Psoas muscle (tissue), 7 donors: ENCODE measurements at regions not wholly inside any gene's neighbourhood (a gene's known extent, or its start where the extent isn't known, plus 50 kb on each side); places are given as distances from the start of the nearest gene placed in this dataset.
A peak's percentile ranks its signal among the peaks of the same experiment; 100 is the strongest.
"Not testable (repeated sequence)": the region's sequence is repeated elsewhere in the genome, so short reads cannot be mapped to it uniquely, and the experiment has no call there.

ENCODE experiments used
- ATAC-seq, 4 donors: fragments of 200-7000 bp; cut with Tn5 transposase; one replicate each; pipeline ENCODE4 v1.9.1; 2020; ENCODE audit warnings: moderate library complexity in 3 of 4, mild to moderate bottlenecking in 2 of 4
- DNase-seq, 2 donors: peaks; one replicate each; pipeline ENCODE4 v3.0.0-alpha.2; 2020
- H3K27ac ChIP-seq: fragments of 200-600 bp; one replicate; pipeline ENCODE4 v1.8.0; 2022
- H3K27me3 ChIP-seq, 3 donors: fragments of 200-600 bp in 1 of 3; one replicate each; pipeline versions ENCODE4 v1.6.1 to v1.8.0; 2013 to 2022; ENCODE audit warnings: low read length in 2 of 3, mild to moderate bottlenecking in 2 of 3, moderate library complexity in 1 of 3; ENCODE audit not compliant: insufficient read depth in 3 of 3
- H3K36me3 ChIP-seq, 2 donors: fragments of 200-600 bp in 1 of 2; one replicate each; pipeline versions ENCODE4 v1.6.1 to v1.8.0; 2013 to 2022; ENCODE audit warnings: low read depth in 1 of 2, mild to moderate bottlenecking in 1 of 2, moderate library complexity in 1 of 2; ENCODE audit not compliant: insufficient read depth in 1 of 2
- H3K4me1 ChIP-seq: fragments of 200-600 bp; one replicate; pipeline ENCODE4 v1.8.0; 2022
- H3K4me3 ChIP-seq: fragments of 200-600 bp; one replicate; pipeline ENCODE4 v1.8.0; 2022; ENCODE audit warnings: mild to moderate bottlenecking
- H3K9me3 ChIP-seq: fragments of 200-600 bp; one replicate; pipeline ENCODE4 v1.8.0; 2022
- CTCF ChIP-seq: fragments of 200-600 bp; IDR thresholded peaks from one replicate; pipeline ENCODE4 v1.8.0; 2022; ENCODE audit warnings: antibody characterized with exemption
- WGBS, 3 donors: extraction: QIAGEN DNeasy Blood & Tissue Kit; methylation state at CpG; one replicate each; pipeline versions ENCODE4 v1.1.6 to v1.1.7; 2013; 5-methylcytosine and 5-hydroxymethylcytosine counted together
- intact Hi-C, 2 donors: fragments of 100-400 bp; cut with DNase I; formaldehyde crosslinking; loops; one replicate each; pipeline versions ENCODE4 v1.11.0 to v1.14.2; 2022
- donor health status: healthy with polysubstance abuse.
- donor health status: DM: no; HTN: no; CAD: no; lungs with moderate emphysema.
- donor health status: Bipolar disorder and iron deficiency.
- donor health status: healthy.
- donor health status: DM: yes; HTN: yes; CAD: no.
- donor health status: DM: no; HTN: no; CAD: no.
- donor health status: DM: yes; HTN: yes; CAD: no.

GRCh38 chr18:46179306-46179705 lies 75.1 kb downstream of the HAUS1 start:
- 91 to 100% (median 94%) methylated on average over 5 of the region's 5 CpGs for WGBS, 3 donors
- no peak for ATAC-seq
- no peak overlapping the region for H3K27ac ChIP-seq
- no peak overlapping the region for H3K4me3 ChIP-seq
- no peaks in the 10 kb centered on the region for H3K36me3 ChIP-seq
- intact Hi-C loops = loop anchor here in 1 of 2 donors (10.0 kb wide), 2 partner anchors 75 to 235 kb away; no protein-coding TSS in a partner anchor
- no peaks in the 10 kb centered on the region for H3K27me3 ChIP-seq
- TF ChIP-seq CTCF = no peak
- no peaks in the 10 kb centered on the region for H3K9me3 ChIP-seq
- no peak for DNase-seq
- H3K4me1 ChIP-seq = peaks cover 56% of the 10 kb centered on the region

- DNase-seq = no peak
- WGBS, 3 donors = 11 to 20% (median 17%) methylated on average over 3 of the region's 3 CpGs
- Histone ChIP-seq H3K4me3 (no peak overlapping the region), H3K9me3 (no peaks in the 10 kb centered on the region), H3K27ac (peak overlapping the region; percentile 60), H3K27me3 (no peaks in the 10 kb centered on the region), H3K4me1 (peaks cover 43% of the 10 kb centered on the region), H3K36me3 (no peaks in the 10 kb centered on the region)
- peak in 3 of 4 donors; percentile 40 to 71 (median 71) for ATAC-seq
- intact Hi-C loops = no loop called here
- TF ChIP-seq CTCF = no peak
Measured at GRCh38 chr18:46182633-46183358, 78.6 kb downstream of the HAUS1 start.

- intact Hi-C loops = not testable (repeated sequence)
- WGBS, 3 donors = 69 to 90% (median 75%) methylated on average over 9 of the region's 9 CpGs
Measured at GRCh38 chr18:46184296-46184695, 80.1 kb downstream of the HAUS1 start.

GRCh38 chr18:46184727-46185126 lies 80.5 kb downstream of the HAUS1 start:
- no peak overlapping the region for H3K4me3 ChIP-seq
- intact Hi-C loops = no loop called here
- no peaks in the 10 kb centered on the region for H3K27me3 ChIP-seq
- no peaks in the 10 kb centered on the region for H3K9me3 ChIP-seq
- 80 to 85% (median 82%) methylated on average over 1 of the region's 1 CpG for WGBS, 3 donors
- no peak overlapping the region for H3K27ac ChIP-seq
- H3K4me1 ChIP-seq = peaks cover 51% of the 10 kb centered on the region
- TF ChIP-seq CTCF = no peak
- ATAC-seq (no peak), DNase-seq (no peak)
- no peaks in the 10 kb centered on the region for H3K36me3 ChIP-seq

More at GRCh38 chr18:46184296-46184695, 80.1 kb downstream of the HAUS1 start:
- ATAC-seq, H3K27me3 ChIP-seq, H3K4me3 ChIP-seq, H3K27ac ChIP-seq, DNase-seq, H3K36me3 ChIP-seq, H3K9me3 ChIP-seq: not testable (repeated sequence)
- peaks cover 47% of the 10 kb centered on the region for H3K4me1 ChIP-seq

GRCh38 chr18:46190667-46191066 lies 86.5 kb downstream of the HAUS1 start:
- 65 to 79% (median 78%) methylated on average over 2 of the region's 2 CpGs for WGBS, 3 donors
- H3K27ac ChIP-seq = no peak overlapping the region
- H3K4me1 ChIP-seq = peaks cover 33% of the 10 kb centered on the region
- H3K4me3 ChIP-seq = no peak overlapping the region
- intact Hi-C loops = no loop called here
- TF ChIP-seq CTCF = no peak
- no peaks in the 10 kb centered on the region for H3K27me3 ChIP-seq
- ATAC-seq (no peak), DNase-seq (no peak)
- no peaks in the 10 kb centered on the region for H3K36me3 ChIP-seq
- H3K9me3 ChIP-seq = no peaks in the 10 kb centered on the region
